NCI-H2029 treated with DMSO at 0.1 percent for 48 hours (cell line): ENCODE measurements at regions not wholly inside any gene's neighbourhood (a gene's known extent, or its start where the extent isn't known, plus 50 kb on each side); places are given as distances from the start of the nearest gene placed in this dataset.

ENCODE experiments used
- DNase-seq: peaks from one replicate; lab custom pipeline; 2025; lab: John Stamatoyannopoulos, UW

- DNase-seq, result no peak
These were observed 63.5 kb upstream of the BDNF start for GRCh38 chr11:27763736-27764135.

GRCh38 chr11:27761356-27761755, 61.1 kb upstream of the BDNF start:
- no peak for DNase-seq

- no peak for DNase-seq
These were observed 57.7 kb upstream of the BDNF start for GRCh38 chr11:27757953-27758352.

- no peak for DNase-seq
These were observed 54.1 kb upstream of the BDNF start for GRCh38 chr11:27754035-27755017.
